GM13976 (cell line): ENCODE measurements at regions not wholly inside any gene's neighbourhood (a gene's known extent, or its start where the extent isn't known, plus 50 kb on each side); places are given as distances from the start of the nearest gene placed in this dataset.

Experiments used
- DNase-seq: peaks from one replicate; pipeline ENCODE4 v3.0.0; 2012; ENCODE audit warnings: low spot score
- in situ Hi-C: fragments of 300-500 bp; cut with MboI; formaldehyde crosslinking; loops from one replicate; pipeline ENCODE4 v1.12.0; 2022; ENCODE audit warnings: low sequenced_read_pairs, mixed read lengths, inconsistent platforms; ENCODE audit not compliant: unreplicated experiment
- TF ChIP-seq, protein P1 (sequence below): IDR thresholded peaks from 2 replicates; pipeline ENCODE4 v1.5.1; 2012; ENCODE audit warnings: borderline replicate concordance, mild to moderate bottlenecking; ENCODE audit not compliant: insufficient read depth; ENCODE audit errors: extremely low read depth, missing control alignments, control extremely low read depth

DNA sequence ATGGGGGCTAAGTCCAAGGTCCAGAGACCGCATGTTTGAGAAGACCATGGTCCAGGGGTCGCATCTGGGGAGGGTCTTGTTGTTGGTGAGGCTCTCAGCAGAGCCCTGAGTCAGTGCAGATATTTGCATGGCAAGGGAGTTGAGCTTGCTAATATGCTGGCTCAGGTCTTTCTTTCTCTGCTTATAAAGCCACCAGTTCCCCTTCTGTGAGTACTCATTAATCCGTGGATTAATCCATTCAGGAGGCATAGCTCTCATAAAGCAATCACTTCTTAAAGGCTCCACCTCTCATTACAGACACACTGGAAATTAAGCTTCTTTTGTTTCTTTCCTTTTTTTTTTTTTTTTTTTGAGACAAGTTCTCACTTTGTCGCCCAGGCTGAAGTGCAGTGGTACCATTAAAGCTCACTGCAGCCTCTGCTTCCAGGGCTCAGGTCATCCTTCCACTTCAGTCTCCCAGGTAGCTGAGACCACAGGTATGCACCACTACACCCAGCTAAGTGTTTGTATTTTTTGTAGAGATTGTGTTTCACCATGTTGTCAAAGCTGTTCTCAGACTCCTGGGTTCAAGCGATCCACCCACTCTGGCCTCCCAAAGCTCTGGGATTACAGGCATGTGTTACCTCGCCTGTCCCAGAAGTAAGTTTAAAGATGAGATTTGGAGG lies 216.4 kb downstream of the SLITRK5 start:
- TF ChIP-seq, protein P1, sequence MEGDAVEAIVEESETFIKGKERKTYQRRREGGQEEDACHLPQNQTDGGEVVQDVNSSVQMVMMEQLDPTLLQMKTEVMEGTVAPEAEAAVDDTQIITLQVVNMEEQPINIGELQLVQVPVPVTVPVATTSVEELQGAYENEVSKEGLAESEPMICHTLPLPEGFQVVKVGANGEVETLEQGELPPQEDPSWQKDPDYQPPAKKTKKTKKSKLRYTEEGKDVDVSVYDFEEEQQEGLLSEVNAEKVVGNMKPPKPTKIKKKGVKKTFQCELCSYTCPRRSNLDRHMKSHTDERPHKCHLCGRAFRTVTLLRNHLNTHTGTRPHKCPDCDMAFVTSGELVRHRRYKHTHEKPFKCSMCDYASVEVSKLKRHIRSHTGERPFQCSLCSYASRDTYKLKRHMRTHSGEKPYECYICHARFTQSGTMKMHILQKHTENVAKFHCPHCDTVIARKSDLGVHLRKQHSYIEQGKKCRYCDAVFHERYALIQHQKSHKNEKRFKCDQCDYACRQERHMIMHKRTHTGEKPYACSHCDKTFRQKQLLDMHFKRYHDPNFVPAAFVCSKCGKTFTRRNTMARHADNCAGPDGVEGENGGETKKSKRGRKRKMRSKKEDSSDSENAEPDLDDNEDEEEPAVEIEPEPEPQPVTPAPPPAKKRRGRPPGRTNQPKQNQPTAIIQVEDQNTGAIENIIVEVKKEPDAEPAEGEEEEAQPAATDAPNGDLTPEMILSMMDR: no peak
- in situ Hi-C loops: no loop called here
- DNase-seq: no peak

DNA sequence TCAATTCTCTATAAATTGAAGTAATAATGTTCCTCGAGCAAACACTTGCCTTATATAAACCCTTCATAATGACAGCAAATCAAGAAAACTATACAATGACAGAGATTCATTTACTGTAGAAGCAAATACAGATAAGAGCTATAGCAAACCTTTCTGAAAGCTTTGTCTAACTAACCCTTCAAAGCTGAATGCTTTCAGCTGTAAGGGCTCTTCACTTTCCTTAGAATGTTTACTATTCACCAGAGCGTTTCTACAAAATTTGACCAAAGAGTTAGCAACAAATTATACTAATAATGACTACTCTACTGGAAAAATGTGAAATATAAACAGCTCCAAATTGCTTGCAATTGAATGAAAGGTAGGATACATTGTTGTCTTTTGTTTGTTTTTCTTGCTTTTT lies 218.1 kb downstream of the SLITRK5 start:
- TF ChIP-seq, protein P1: no peak
- in situ Hi-C loops: no loop called here
- DNase-seq: no peak

DNA sequence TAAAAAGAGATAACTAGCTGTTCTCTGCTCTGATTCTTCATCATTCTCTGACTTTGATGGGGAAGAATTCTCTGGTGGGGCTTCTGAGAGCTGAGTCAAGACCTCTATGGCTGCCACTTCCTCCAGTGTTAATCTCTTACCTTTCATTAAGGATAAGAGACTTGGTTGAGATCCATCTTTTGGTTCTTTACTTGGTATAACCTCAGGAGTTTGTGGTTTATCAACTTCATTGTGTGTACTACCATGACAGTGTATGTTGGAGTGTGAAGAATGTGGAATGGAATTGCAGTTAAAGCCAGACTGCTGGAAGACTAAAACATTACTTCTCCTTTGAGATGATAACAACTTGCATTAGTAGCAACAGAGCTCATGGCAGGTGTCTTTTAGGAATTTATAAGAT lies 222.0 kb downstream of the SLITRK5 start:
- DNase-seq: no peak
- in situ Hi-C loops: no loop called here
- TF ChIP-seq, protein P1: no peak

DNA sequence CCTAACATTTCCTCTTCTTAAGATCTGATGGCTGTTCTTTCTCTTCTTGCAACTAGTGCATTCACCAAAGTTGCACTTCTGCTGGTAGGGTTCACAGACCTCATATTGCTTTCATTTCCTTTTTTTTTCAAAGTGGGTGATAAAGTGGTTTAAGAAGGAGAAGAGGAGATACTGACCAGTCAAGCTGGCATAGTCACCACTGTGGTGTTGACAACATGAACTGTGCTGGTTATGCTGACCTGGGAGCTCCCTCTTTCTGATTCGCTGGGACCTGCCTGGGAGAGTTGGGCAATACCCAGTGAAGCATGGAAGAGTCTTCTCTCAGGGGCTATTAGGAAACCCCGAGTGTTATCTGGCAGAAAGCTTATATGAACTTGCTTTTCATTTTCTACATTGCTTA lies 222.9 kb downstream of the SLITRK5 start:
- in situ Hi-C loops: no loop called here
- DNase-seq: no peak
- TF ChIP-seq, protein P1: no peak

DNA sequence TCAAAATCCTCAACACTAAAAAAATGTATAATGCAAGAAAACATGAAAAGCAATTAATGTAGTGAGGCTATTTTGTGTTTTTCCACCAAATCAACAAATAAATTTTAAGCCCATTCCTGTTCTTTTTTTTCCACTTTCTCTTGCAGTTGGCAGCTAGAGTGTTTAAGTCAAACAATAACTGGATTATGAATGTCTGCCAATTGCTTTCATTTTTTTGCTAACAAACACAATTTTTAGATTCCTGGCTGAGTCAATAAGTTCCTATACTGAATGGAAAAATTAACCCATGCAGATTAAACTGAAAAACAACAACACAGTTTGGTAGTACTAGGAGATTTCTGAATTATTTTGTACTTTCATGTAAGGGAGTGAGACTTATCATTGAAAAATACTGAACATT lies 232.4 kb downstream of the SLITRK5 start:
- in situ Hi-C loops: no loop called here
- TF ChIP-seq, protein P1: no peak
- no peak for DNase-seq

DNA sequence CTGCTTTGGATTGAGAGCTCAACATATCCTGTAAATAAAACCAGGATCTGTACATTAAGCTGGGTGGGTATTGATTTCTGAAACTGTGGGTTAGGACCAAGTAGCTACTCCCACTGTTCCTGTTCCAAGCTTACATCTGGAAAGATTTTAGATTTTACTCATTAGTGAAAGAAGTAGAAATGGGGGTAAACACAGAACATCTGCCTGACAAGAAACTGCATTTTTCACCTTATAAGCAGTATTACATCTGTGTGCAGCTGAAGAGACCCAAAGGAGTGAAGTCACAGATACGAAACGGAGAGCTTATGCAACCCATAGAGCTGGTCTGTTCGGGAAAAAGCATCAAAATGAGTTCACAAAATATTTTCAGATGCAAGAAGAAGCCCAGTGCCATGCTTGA lies 235.2 kb downstream of the SLITRK5 start:
- TF ChIP-seq, protein P1: no peak
- no peak for DNase-seq
- in situ Hi-C loops: no loop called here

DNA sequence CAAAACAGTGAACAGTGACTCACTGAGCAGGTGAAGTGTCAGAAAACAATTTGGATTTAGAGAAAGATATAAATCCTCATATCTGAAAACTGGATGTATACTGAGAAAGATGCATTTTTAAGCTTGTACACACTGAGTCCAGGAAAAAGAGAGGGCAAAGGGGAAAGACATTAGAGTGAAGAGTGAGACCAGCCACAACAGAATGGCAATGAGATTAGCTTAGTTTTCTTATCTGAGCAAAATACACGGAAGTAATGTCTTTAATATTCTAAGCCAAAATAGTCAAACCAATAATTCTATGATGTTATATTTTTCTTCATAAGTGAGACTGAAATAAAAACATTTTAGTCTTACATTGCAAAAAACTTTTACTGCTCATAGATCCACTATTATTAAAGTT lies 236.0 kb downstream of the SLITRK5 start:
- no peak for DNase-seq
- in situ Hi-C loops: no loop called here
- TF ChIP-seq, protein P1: no peak
